NT2/D1 (cell line): ENCODE measurements at regions not wholly inside any gene's neighbourhood (a gene's known extent, or its start where the extent isn't known, plus 50 kb on each side); places are given as distances from the start of the nearest gene placed in this dataset.

Experiments
- DNase-seq: peaks from one replicate; pipeline ENCODE4 v3.0.0-alpha.2; 2011; ENCODE audit warnings: low read depth, low spot score
- H3K27me3 ChIP-seq: 2 replicates; pipeline ENCODE4 v1.6.0; 2011; ENCODE audit warnings: mild to moderate bottlenecking; ENCODE audit not compliant: insufficient read length, insufficient read depth
- H3K36me3 ChIP-seq: 2 replicates; pipeline ENCODE4 v1.6.1; 2011; ENCODE audit warnings: mild to moderate bottlenecking, low read length, mixed read lengths; ENCODE audit not compliant: insufficient read depth, insufficient read length
- H3K4me1 ChIP-seq: 2 replicates; pipeline ENCODE4 v1.5.1; 2011; ENCODE audit not compliant: insufficient read depth, insufficient read length
- H3K4me3 ChIP-seq: 2 replicates; pipeline ENCODE4 v1.5.1; 2011; ENCODE audit warnings: low read depth; ENCODE audit not compliant: insufficient read length
- H3K9ac ChIP-seq: 2 replicates; pipeline ENCODE4 v1.6.0; 2011; ENCODE audit warnings: low read depth; ENCODE audit not compliant: insufficient read length
- H3K9me3 ChIP-seq: 2 replicates; pipeline ENCODE4 v1.5.1; 2011; ENCODE audit warnings: mild to moderate bottlenecking, low read length; ENCODE audit not compliant: insufficient read depth
- SUZ12 ChIP-seq: IDR thresholded peaks from 2 replicates; pipeline ENCODE4 v1.6.1; 2011; ENCODE audit not compliant: insufficient read length, insufficient read depth; ENCODE audit errors: extremely low read depth
- YY1 ChIP-seq: IDR thresholded peaks from 2 replicates; pipeline ENCODE4 v1.6.1; 2011; ENCODE audit not compliant: insufficient read length, insufficient read depth
- ZNF274 ChIP-seq: IDR thresholded peaks from 2 replicates; pipeline ENCODE4 v1.6.1; 2011; ENCODE audit warnings: mild to moderate bottlenecking, low read depth, low read length

- no peaks in the 10 kb centered on the region for H3K27me3 ChIP-seq
- no peaks in the 10 kb centered on the region for H3K4me1 ChIP-seq
- H3K9ac ChIP-seq = no peak overlapping the region
- no peak overlapping the region for H3K4me3 ChIP-seq
- no peak for DNase-seq
- TF ChIP-seq SUZ12 (no peak), ZNF274 (no peak), YY1 (no peak)
- peaks cover 36% of the 10 kb centered on the region for H3K36me3 ChIP-seq
- H3K9me3 ChIP-seq = no peaks in the 10 kb centered on the region
These were observed 89.5 kb upstream of the IL12A start for GRCh38 chr3:159899166-159899565.

DNA sequence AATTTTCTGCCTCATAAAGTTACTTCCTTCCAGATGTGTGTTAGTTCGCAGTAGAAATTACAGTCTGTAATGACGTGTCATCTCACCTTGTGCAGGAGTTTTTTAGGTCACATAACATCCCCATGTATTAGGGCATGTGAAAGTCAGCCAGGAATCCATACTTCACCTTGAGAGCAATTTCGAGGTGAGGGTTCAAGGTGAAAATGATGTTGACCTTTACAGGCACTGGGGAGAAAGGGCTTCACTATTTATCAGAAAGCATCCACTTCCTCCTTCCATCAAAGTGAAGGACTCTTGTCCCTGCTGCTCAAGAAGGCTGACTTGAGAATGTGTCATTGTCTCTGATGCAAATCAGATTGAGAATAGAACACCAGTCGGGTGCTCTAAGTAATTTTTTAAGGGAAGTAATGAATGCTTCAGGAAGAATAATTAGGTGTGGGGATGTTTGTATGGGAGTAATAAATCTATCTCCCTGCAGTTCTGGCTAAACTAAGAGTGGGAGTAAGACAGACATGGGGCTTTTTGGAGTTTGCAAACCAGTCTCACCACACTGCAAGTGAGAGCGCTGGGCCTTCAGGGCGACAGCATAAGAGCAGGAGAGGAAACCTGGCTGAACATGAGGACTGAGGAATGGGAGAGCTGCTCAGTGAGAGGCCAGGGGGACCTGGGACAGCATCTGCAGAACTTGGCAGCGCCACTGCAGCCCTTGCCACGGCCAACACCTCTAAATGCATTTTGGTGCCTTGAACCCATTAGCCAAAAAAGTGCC is 85.9 kb upstream of the IL12A start:
- no peak overlapping the region for H3K9ac ChIP-seq
- TF ChIP-seq SUZ12 = no peak
- no peak for TF ChIP-seq ZNF274
- TF ChIP-seq YY1 = no peak
- H3K4me1 ChIP-seq = no peaks in the 10 kb centered on the region
- H3K4me3 ChIP-seq = no peak overlapping the region
- no peaks in the 10 kb centered on the region for H3K9me3 ChIP-seq
- H3K27me3 ChIP-seq = no peaks in the 10 kb centered on the region
- DNase-seq = no peak
- peaks cover 6% of the 10 kb centered on the region for H3K36me3 ChIP-seq

GRCh38 chr3:159904455-159904854 is 84.2 kb upstream of the IL12A start:
- Histone ChIP-seq H3K9ac (no peak overlapping the region), H3K36me3 (no peaks in the 10 kb centered on the region), H3K27me3 (no peaks in the 10 kb centered on the region), H3K9me3 (no peaks in the 10 kb centered on the region), H3K4me1 (no peaks in the 10 kb centered on the region), H3K4me3 (no peak overlapping the region)
- TF ChIP-seq ZNF274 (no peak), SUZ12 (no peak), YY1 (no peak)
- DNase-seq = no peak

DNA sequence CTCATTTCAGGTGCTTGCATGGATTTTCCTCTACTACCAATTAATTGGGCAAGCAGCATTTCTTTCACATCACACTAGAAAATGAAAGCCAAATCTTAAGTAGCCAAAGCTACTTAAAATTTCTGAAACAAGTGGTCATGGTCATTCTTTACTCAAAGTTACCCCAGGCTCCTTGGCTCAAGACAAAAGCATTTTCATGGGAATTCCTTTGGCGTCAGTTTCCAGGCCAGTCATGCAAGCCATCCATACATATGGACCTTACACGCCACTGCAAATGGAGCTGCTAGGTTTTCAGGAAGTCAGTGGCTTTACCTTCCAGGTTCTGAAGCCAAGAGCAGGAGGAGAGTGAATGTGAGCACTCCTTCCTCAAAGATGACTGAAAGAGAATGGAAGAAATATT is 83.7 kb upstream of the IL12A start:
- H3K27me3 ChIP-seq = no peaks in the 10 kb centered on the region
- no peak for DNase-seq
- no peak overlapping the region for H3K4me3 ChIP-seq
- no peaks in the 10 kb centered on the region for H3K4me1 ChIP-seq
- TF ChIP-seq ZNF274 (no peak), YY1 (no peak), SUZ12 (no peak)
- H3K36me3 ChIP-seq = no peaks in the 10 kb centered on the region
- no peaks in the 10 kb centered on the region for H3K9me3 ChIP-seq
- H3K9ac ChIP-seq = no peak overlapping the region

DNA sequence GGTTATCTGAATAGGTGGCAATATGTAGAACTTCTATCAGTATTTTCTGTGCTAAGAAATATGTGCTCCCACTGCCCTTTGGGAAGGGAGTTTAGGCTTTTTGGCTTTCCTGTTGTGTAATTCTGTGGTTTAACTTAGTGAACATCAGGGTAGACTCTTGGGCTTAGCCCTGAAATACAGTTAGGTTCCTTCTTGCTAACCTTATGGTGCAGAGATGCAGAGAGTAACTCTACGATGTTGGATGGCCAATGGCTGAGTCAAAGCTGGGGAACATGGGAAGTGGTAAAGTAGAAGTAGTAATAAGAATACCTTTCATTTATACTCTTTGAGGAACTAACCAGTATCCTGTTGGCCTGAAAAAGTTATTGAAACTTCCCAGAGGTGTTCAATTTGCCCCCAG is 80.8 kb upstream of the IL12A start:
- Histone ChIP-seq H3K4me1 (no peaks in the 10 kb centered on the region), H3K9me3 (no peaks in the 10 kb centered on the region), H3K9ac (no peak overlapping the region), H3K36me3 (no peaks in the 10 kb centered on the region), H3K27me3 (no peaks in the 10 kb centered on the region), H3K4me3 (no peak overlapping the region)
- DNase-seq = no peak
- no peak for TF ChIP-seq SUZ12
- no peak for TF ChIP-seq ZNF274
- TF ChIP-seq YY1 = no peak

DNA sequence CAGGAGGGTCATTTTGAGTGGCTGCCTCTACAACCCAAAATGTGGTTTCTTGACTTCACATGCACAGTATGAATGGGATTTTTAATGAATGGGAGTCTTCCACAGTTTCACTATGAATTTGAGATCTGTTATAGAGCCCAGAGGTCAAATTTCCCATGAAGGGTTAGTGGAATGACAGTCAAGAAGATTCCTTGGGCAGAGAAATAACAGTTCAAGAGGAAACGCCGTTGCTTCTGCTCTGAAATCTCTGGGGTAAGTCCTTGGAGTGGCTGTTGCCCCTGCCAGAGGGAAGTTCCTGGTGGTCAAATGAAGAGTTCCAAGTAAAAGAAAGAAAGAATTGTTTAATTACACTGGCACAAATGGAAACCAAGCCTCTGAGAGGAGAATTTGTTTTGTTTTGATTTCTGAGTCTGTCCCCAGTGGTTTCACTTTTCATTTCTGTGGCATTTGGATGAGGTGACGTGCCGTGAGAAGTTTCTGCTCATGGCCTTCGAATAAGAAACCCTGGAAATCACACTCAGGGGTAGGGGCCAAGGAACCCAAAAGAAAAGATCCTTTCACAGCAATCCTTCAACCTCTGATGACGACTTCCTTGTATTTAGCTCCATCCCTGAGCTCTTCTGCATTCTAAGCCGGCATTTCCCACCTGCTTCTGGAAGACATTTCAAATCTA is 77.5 kb upstream of the IL12A start:
- Histone ChIP-seq H3K27me3 (no peaks in the 10 kb centered on the region), H3K4me3 (no peak overlapping the region), H3K9me3 (no peaks in the 10 kb centered on the region), H3K9ac (no peak overlapping the region), H3K4me1 (no peaks in the 10 kb centered on the region), H3K36me3 (no peaks in the 10 kb centered on the region)
- no peak for TF ChIP-seq ZNF274
- TF ChIP-seq SUZ12 = no peak
- no peak for TF ChIP-seq YY1
- DNase-seq = no peak

DNA sequence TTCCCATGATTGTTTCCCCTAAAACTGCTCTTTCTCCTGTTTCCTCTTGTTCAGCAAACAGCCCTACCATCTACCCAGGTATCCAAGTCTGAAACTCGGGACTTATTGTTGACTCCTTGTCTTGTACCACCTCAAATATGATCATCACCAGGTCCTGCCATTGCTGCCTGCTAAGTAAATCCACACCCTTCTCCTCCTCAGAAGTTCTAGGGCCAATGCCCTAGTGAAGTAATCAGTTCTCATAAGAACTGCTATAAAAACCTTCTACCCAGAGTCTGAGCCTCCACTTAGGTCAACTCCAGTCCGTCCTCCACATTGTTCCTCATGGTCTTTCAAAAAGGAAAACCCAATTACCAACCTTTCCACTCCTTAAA is 77.0 kb upstream of the IL12A start:
- Histone ChIP-seq H3K9ac (no peak overlapping the region), H3K36me3 (no peaks in the 10 kb centered on the region), H3K4me1 (no peaks in the 10 kb centered on the region), H3K27me3 (no peaks in the 10 kb centered on the region), H3K9me3 (no peaks in the 10 kb centered on the region), H3K4me3 (no peak overlapping the region)
- no peak for DNase-seq
- TF ChIP-seq SUZ12 (no peak), ZNF274 (no peak), YY1 (no peak)
